ENCODE measurements at regions not wholly inside any gene's neighbourhood (a gene's known extent, or its start where the extent isn't known, plus 50 kb on each side); places are given as distances from the start of the nearest gene placed in this dataset.
A peak's percentile ranks its signal among the peaks of the same experiment; 100 is the strongest.

GRCh38 chr12:84660139-84660538 lies 252.5 kb downstream of the SLC6A15 start:
- DNase-seq = no peak

GRCh38 chr12:84658877-84659276 lies 253.7 kb downstream of the SLC6A15 start:
- no peak for DNase-seq

GRCh38 chr12:84656705-84657104 lies 255.9 kb downstream of the SLC6A15 start:
- DNase-seq = no peak

GRCh38 chr12:84653482-84653881 lies 259.1 kb downstream of the SLC6A15 start:
- no peak for DNase-seq

GRCh38 chr12:84648425-84648824 lies 264.2 kb downstream of the SLC6A15 start:
- no peak for DNase-seq

GRCh38 chr12:84644908-84645307 lies 267.7 kb downstream of the SLC6A15 start:
- DNase-seq = no peak

- no peak for DNase-seq
Observed at GRCh38 chr12:84643993-84644392, 268.6 kb downstream of the SLC6A15 start.

- DNase-seq = no peak
Observed at GRCh38 chr12:84641940-84642545, 270.6 kb downstream of the SLC6A15 start.

GRCh38 chr12:84638811-84639368 lies 273.7 kb downstream of the SLC6A15 start:
- no peak for DNase-seq

- DNase-seq = no peak
Observed at GRCh38 chr12:84637926-84638325, 274.7 kb downstream of the SLC6A15 start.

GRCh38 chr12:84636801-84637290 lies 275.8 kb downstream of the SLC6A15 start:
- no peak for DNase-seq

GRCh38 chr12:84634526-84634925 lies 278.1 kb downstream of the SLC6A15 start:
- DNase-seq = no peak

- DNase-seq = no peak
Observed at GRCh38 chr12:84632556-84632955, 280.0 kb downstream of the SLC6A15 start.

GRCh38 chr12:84631020-84631419 lies 281.6 kb downstream of the SLC6A15 start:
- no peak for DNase-seq

- DNase-seq = no peak
Observed at GRCh38 chr12:84627593-84627992, 285.0 kb downstream of the SLC6A15 start.

GRCh38 chr12:84624601-84625000 lies 288.0 kb downstream of the SLC6A15 start:
- DNase-seq = peak; percentile 14

GRCh38 chr12:84619053-84619571 lies 293.5 kb downstream of the SLC6A15 start:
- DNase-seq = no peak

GRCh38 chr12:84607170-84607819 lies 305.3 kb downstream of the SLC6A15 start:
- DNase-seq = no peak

- DNase-seq = no peak
Observed at GRCh38 chr12:84605983-84606382, 306.6 kb downstream of the SLC6A15 start.

GRCh38 chr12:84604551-84604950 lies 308.0 kb downstream of the SLC6A15 start:
- no peak for DNase-seq

- DNase-seq = no peak
Observed at GRCh38 chr12:84603484-84604248, 308.9 kb downstream of the SLC6A15 start.

GRCh38 chr12:84601483-84601882 lies 311.1 kb downstream of the SLC6A15 start:
- DNase-seq = no peak

- no peak for DNase-seq
Observed at GRCh38 chr12:84599539-84599938, 313.1 kb downstream of the SLC6A15 start.
